Stimulated activated CD4-positive, alpha-beta T cell treated with anti-CD3 and anti-CD28 coated beads, Interleukin-1b, Interleukin-23, amount 100 ng/mL, for 24 hours (primary cell): ENCODE measurements at regions not wholly inside any gene's neighbourhood (a gene's known extent, or its start where the extent isn't known, plus 50 kb on each side); places are given as distances from the start of the nearest gene placed in this dataset.

Source experiments
- DNase-seq, 4 experiments: peaks; one replicate each; pipeline ENCODE4 v3.0.0-alpha.2; 2020; ENCODE audit warnings: low read depth in 4 of 4, low spot score in 1 of 4

DNA sequence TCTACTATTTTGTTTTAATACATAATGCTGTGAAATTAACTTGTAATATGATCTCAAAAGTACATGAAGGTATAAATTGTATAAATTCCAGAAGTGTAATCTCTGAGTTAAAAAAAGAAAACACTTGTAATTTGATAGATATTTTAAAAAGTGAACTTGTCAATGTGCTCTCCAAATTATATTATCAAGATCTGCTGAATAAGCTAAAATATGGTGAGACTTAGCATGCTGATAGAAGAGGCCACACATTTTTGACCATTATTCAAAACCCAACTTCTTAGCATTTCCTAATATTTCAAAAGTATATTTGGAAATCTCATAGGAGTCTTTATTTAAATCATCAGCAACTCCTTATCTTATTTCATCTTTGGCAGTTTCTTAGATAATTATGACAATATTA is 657.1 kb upstream of the BOD1L1 start:
- no peak for DNase-seq

DNA sequence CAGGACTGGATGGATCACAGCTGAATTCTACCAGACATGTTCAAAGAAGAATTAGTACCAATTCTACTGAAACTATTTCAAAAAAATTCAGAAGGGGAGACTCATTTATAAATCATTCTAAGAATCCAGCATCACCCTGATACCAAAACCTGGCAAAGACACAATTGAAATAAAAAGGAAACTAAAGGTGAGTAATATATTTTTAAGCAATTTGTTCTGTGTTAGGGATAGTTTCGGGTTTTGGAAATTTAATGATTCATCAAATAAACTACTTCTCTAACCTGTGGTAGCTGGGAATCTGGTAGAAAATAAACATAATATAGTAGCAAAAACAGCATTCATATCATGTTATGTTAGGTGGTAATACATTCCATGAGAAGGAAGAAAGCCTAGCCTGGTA is 662.2 kb upstream of the BOD1L1 start:
- no peak for DNase-seq

DNA sequence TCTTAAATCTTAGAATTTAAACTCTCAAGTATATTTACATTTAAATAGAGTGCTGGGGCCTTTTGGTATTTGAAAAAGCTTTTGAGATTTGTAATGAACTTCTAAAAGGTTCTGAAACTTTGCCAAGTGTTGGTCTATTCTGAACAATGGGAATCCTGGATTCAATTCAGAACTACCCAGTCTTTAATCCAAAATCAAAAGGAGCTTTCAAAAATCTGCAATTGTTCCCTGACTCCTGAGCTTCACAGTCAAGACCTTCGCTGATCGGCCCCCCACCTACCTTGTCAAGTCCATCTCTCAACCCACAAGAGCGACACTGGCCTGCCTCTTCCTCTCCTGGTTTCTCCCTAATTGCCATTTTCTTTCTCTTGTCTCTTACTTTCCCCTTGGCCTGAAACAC is 666.1 kb upstream of the BOD1L1 start:
- DNase-seq, result no peak

DNA sequence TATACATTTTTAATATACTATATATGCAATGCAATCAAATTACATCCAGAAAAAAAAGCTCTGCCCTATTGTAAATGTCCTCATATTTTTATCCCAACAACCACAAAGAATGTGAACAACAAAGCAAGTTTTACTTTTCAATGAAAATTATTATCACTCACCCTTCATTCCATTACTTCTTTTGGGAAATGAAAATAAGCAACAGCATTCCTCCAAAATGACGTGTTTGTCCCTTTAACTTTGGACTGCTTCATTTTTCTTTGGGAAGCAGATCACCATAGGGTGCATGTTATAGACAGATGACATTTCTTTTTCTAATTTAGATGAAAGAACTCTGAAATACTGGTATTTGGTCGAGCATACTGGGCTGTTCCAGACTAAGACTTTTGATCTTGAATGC is 667.1 kb upstream of the BOD1L1 start:
- no peak for DNase-seq

DNA sequence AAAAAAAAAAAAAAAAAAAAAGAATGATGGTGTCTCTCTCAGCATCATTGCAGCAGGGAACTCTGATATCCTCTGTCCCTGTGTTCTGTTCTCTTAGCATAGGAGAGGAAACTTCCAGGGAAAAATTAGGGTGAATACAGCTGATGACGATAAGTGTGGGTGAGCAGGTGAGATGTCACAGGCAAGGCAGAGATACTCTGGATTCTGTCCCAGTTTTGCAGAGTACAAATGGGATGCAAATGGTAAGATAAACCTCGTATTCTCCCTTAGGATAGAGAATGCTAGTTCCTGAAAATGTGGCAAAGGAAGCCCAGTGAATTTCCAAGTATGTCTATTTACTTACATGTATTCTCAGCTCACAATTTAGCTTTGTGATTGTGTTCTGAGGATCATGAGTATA is 671.6 kb upstream of the BOD1L1 start:
- DNase-seq, result no peak

DNA sequence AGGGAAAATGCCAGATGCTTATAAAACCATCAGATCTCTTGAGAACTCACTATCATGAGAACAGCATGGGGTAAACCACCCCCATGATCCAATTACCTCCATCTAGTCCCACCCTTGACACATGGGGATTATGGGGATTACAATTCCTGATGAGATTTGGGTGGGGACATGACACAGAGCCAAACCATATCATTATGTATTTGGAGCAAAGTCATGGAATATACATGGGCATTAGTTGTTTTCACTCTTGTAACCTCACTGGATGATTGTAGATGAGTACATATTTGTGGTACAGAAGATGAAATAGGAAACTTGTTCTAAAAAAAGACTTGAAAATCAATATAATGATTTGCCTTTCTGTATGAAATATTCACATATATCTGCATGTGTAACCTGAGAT is 674.5 kb upstream of the BOD1L1 start:
- DNase-seq, result no peak

DNA sequence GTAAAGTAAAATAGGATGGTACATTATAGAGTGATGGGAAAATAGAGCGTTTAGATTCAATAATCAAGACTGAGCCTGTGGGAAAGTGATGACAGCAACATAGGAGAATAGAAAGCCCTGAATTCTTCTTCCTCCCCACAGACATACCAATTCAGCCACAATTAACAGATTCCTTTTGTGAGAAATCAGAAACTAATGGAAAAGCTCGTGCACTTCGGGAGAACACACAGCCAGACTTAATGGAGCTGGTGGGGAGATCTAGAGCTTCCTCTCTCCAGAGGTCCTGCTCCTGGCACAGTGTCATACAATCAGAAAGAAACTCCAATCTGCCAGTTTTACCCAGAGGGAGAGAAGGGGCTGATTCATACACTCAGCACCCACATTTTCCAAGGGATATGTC is 676.3 kb upstream of the BOD1L1 start:
- no peak for DNase-seq

DNA sequence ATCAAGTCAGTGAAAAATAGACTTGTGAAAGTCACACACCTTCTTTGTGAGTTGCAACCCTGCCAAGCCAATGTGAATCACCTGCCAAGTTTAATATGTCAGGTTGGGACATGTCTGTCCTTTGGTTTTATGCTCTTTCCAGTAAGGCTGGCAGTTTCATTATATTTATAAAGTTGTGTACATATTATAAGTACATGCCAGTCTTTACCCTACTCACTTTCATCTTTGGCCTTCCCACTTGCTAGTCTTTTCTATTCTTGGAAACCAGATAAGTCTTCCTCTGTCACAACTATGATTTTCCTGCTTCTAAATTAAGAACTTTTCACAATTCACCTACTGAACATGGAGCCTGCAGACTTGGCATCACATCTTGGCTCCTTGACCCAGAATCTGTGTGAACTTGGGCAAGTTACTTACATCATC is 680.7 kb upstream of the BOD1L1 start:
- no peak for DNase-seq

DNA sequence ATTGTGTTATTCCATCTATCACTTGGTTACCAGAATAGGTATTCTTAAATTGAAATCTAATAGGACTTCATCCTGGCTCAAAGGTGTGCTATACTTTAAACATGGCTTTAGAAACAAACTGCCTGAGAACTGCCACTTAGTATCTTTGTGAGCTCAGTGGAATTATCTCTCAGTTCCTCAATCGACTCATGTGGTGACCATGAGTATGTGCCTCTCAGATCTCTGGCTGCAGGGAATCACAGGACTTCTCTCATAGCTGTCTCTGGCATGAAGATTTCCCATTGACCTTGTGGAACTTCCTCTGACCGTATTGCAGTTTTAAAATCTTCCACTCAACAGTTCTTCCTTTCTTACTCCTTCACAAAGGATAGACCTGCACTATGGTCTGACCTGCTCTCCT is 681.9 kb upstream of the BOD1L1 start:
- no peak for DNase-seq

DNA sequence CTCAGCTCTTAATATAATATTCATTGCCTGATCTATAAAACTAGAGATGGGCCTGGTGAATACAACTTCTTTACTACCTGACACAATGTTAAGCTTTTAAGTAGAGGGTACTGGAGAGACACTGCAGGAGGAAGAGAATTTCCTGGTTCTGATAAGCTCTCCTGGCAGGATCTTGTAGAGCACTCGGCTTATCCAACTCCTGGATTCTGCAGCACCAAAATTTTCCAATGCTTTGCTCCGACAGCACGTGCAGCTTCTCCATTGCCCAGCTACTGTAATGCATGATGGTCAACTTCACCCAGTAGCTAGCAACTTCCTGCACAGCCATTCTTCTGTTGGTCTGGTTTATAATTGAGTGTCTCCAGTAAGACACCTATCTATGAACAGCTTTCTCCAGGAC is 686.2 kb upstream of the BOD1L1 start:
- DNase-seq, result no peak

DNA sequence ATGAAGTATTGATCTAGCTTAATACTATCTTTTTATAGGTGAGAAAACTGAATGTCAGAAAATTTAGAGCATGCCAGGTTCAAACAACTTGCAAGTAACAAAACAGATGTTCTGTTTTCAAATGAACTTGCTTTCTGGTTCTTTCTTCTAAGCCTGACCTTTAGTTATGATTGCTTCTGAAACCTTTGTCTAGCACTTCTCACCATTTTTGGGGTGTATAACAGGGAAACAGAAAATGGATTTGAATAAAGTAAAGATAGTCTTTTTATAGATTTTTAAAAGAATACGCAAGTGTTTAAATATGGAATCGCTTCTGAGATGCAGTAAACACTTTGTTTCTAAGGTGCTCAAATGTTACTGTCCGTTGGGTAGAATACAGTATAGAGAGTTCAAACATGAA is 687.2 kb upstream of the CPEB2 start:
- no peak for DNase-seq

DNA sequence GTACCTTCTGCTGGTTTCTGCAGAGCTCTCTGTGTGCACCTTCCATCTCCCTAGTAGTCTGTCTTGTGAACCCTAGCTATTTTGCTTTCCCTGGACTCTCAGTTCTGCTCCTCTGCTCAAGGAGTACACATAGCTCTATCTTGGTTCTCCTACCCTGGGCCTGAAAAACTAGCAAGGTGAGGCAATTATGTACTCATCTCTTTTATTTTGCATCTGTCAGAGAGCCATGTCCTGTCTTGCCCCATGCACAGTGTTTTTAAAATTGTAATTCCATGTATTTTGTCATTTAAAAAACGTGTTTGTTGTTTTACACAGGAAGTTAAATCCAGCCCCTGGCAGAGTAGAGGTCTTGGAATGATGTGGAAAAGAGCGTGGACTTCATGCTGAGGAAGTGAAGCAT is 684.9 kb upstream of the CPEB2 start:
- DNase-seq, result no peak

DNA sequence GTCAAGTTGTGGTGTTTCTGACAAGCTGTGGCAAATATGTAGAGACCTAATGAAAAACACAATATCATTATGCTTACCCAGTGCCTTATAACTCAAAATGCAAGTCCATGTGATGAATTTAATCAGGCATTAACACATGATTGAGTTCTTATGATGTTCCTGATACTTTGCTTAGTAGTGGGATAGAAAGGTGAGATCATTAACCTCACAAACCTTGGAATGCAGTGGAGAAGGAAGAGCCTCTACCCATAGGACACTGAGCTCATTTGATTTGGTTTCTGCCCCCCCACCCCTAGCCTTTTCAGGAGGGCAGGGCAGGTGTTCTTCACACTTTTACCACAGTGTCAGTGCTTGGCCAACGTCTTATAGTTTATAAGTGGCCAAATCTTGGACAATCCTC is 683.6 kb upstream of the CPEB2 start:
- no peak for DNase-seq

DNA sequence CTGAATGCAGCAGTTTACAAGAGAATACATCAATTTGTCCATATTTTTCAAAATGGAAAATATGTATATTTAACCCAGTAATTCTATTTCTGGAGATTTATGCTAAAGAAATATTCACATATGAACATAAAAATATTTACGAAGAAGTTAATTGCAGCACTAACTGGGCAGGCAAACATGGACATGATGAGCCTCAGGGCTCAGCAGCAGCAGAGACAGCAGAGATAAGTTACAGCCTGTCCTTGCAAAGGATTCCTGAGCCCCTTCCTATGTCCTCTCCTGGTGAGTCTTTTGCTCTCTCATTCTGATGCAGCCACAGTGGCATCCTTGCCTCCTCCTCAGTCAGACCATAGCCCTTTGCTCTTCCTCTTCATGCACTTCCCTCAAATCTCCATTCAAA is 680.6 kb upstream of the CPEB2 start:
- no peak for DNase-seq

DNA sequence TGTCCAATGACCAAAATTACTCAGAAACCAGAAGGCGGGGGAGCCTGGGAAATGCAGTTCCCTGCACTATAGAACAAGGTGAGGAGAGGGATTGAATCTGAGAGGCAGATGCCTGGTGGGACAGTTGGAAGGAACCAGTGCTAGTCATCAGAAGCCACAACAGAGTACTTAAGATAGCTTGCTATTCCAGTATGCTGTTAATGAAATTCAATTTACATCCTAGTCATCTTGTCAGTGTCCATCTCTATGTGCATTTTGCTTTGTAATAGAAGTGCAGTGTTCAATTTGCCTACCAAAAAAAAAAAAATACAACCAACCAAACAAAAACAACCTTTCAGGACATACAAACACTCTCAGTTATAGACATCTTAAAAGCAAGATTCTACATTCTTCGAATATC is 679.1 kb upstream of the CPEB2 start:
- DNase-seq, result no peak

DNA sequence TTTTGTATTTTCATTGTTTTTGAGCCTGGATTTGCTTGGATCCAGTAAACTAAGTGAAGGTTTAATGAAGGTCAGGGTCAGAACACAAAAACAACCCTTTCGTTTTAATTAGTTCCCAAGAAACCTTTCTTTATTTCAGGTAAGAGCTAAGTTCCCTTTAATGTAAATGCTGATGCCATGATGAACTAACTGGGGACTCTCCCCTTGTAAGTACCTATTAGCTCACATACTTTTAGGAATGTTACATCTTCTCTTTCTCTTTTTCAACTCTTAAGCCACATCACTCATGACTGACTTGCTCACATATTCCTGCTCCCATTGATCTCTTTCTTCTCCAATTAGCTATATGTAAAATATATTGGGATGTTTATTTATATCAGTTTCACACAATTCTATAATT is 673.1 kb upstream of the CPEB2 start:
- DNase-seq, result no peak

DNA sequence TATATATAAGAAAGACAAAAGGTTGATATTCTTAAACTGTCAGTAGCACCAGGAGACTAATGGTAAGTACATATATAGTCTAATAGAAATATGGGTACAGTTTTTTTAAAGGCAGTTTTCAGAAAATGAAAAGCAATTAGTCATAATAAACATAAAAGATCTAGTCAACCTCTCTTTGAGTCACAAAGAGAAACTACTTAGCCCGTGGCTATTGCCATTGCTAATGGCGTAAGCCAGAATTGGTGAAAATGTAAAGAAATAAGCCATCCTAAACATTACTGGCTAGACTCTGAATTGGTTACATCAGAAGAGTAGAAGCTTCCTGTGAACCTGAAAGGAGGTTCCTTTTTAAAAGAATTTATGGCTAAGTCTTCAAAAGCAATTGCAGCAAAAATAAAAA is 668.7 kb upstream of the CPEB2 start:
- DNase-seq, result no peak

DNA sequence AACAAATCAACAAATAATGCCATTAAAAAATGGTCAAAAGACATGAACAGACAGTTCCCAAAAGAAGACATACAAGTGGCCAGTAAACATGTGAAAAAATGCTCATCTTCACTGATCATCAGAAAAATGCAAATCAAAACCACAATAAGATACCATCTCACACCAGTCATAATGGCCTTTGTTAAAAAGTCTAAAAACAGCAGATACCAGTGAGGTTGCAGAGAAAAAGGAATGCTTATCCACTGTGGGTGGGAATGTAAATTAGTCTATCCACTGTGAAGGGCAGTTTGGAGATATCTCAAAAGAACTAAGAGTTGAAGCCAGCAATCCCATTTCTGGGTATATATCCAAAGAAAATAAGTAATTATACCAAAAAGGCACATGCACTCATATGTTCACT is 668.1 kb upstream of the CPEB2 start:
- DNase-seq, result no peak

DNA sequence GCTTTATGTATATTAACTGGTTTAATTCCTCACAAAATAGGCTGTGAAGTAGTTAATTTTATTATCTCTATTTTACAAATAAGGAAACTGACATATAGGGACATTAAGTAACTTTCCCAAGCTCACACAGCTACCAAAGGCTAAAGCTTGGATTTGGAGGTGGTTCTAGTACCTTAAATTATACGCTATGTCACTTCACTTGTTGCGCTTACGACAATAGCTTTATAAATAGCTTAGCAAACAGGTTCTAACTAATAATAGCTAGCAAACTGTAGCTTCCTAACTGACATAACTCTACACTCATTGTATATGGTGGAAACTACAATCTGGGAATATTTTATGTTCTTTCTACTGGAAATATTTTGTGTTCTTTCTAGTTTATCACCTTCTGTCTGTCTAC is 666.4 kb upstream of the CPEB2 start:
- no peak for DNase-seq

DNA sequence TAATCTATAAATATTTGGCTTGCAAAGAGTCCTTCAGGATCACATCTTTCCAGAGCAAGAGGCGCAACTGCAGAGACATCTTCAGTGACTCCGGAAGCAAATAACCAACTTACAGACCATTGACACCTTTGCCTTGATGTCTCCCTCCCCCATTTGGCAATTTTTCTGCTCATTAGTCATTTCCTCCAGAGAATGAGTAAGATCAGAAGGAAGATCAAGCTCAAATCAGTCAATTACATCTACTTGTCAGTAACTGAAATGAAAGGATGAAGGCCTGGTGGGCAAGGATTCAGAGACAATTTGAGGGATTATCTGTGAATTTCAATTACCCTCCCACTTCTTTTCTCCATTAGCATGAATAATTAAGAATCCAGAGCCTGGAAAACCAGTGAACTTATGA is 665.6 kb upstream of the CPEB2 start:
- DNase-seq, result no peak

DNA sequence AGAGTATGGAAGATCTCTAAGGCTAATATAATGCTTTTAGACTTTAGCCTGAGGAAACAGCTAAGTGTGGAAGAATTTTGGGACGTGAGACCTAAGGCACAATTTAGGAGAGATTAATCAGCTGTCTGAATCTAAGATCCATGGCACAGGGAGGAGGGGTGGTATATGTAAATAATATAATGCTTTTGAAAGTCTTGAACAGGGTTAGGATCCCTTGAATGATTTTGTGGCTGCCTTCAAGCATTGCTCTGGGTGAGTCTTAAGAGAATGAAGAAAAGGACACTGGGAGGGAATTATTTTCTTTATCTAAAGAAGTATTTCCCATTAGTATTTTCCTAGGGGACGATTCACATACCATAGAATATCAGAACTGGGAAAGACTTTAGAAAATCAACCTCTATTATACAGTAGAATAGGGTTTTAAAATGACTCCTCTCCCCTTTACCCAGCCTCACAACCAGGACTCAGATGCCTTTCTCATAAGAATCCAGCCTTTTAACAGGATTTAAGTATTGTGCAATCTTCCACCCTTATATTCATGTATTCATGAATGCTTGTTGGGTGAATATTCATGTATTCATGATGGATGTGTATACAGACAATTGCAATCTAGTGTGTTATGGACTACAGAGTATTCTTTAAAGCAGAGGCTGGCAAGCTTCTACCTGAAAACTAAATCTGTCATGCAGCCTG is 664.2 kb upstream of the CPEB2 start:
- no peak for DNase-seq

DNA sequence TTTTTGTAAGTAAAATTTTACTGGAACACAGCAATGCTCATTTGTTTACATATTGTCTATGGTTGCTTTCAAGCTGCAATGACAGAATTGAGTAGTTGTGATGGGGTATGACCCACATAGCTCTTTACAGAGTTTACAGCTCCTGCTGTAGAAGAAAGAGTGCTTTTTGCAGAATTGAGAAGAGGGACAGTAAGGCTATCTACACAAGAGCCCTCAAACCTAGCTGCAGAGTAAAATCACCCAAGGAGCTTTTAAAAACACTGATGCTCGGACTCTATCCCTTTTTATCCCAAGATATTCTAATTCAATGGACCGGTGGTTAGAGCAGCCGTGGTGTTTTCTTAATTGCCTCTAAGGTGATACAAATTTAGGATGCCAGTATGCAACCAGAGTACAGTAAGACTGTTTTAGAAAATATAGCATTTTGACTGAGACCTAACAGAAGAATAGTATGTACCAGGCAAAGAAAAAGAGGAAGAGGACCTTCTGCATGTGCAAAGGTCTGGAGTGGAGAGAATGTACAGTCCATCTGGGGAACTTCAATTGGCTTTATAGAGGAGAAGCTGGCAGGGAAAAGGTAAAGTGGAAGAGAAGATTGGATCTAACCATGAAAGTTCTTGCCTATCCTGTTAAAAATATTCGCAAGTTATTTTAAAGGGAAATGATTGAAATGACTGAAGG is 663.6 kb upstream of the CPEB2 start:
- no peak for DNase-seq

DNA sequence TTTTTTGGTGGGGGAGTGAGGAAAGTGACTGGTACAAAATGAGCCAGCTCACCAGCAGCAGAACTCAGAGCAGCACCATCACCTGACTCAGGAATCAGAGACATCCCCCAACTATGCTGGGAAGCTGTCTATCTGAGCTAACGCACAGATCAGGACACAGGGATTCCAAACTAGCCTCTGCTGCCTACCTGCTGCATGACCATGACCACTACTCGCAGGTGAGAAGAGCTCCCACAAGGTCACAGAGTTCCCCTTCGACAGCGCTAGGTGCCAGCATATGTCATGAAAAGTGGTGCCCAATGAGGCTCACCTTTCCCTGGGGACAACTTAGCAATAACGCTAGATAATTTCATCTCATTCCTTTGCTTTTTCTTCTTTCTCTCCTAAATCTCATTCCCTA is 662.6 kb upstream of the CPEB2 start:
- DNase-seq, result no peak
